KMS-11 (cell line): ENCODE measurements at regions not wholly inside any gene's neighbourhood (a gene's known extent, or its start where the extent isn't known, plus 50 kb on each side); places are given as distances from the start of the nearest gene placed in this dataset.

Experiments
- H2AFZ ChIP-seq: fragments of 200-600 bp; sonication (generic); 2 replicates; pipeline ENCODE4 v1.6.1; 2016; ENCODE audit warnings: antibody characterized with exemption, mixed run types, low read depth
- H3K27ac ChIP-seq: fragments of 200-600 bp; sonication (generic); 2 replicates; pipeline ENCODE4 v1.6.1; 2016; ENCODE audit warnings: mild to moderate bottlenecking, mixed run types
- H3K27me3 ChIP-seq: fragments of 200-600 bp; sonication (generic); 2 replicates; pipeline ENCODE4 v1.6.1; 2017; ENCODE audit warnings: mild to moderate bottlenecking, low read depth, mixed run types, moderate library complexity; ENCODE audit not compliant: insufficient read depth
- H3K36me3 ChIP-seq: fragments of 200-600 bp; sonication (generic); 2 replicates; pipeline ENCODE4 v1.6.1; 2017; ENCODE audit warnings: mild to moderate bottlenecking, mixed run types; ENCODE audit not compliant: insufficient read depth
- H3K4me1 ChIP-seq: fragments of 200-600 bp; sonication (generic); 2 replicates; pipeline ENCODE4 v1.6.1; 2016; ENCODE audit warnings: mild to moderate bottlenecking, low read depth, mixed run types; ENCODE audit not compliant: poor library complexity, severe bottlenecking
- H3K4me2 ChIP-seq: fragments of 200-600 bp; sonication (generic); 2 replicates; pipeline ENCODE4 v1.7.0; 2016; ENCODE audit warnings: mild to moderate bottlenecking, mixed run types
- H3K4me3 ChIP-seq: fragments of 200-600 bp; sonication (generic); IDR thresholded peaks from 2 replicates; pipeline ENCODE4 v1.6.1; 2017; ENCODE audit warnings: low read depth, low read length, mixed read lengths; ENCODE audit not compliant: insufficient read depth
- H3K79me2 ChIP-seq: fragments of 200-600 bp; sonication (generic); 2 replicates; pipeline ENCODE4 v1.6.1; 2016; ENCODE audit warnings: low read depth, mixed run types; ENCODE audit not compliant: insufficient read depth
- H3K9ac ChIP-seq: fragments of 200-600 bp; sonication (generic); 2 replicates; pipeline ENCODE4 v1.6.1; 2016; ENCODE audit warnings: mild to moderate bottlenecking, mixed run types
- H4K20me1 ChIP-seq: fragments of 200-600 bp; sonication (generic); 2 replicates; pipeline ENCODE4 v1.6.1; 2016; ENCODE audit warnings: mild to moderate bottlenecking, mixed run types; ENCODE audit not compliant: insufficient read depth
- TF ChIP-seq, protein P1 (sequence below): fragments of 200-600 bp; sonication (generic); conservative IDR thresholded peaks from 2 replicates; pipeline ENCODE4 v1.6.1; 2017; ENCODE audit warnings: low read depth, mild to moderate bottlenecking, antibody characterized with exemption, low read length, moderate library complexity, mixed read lengths

DNA sequence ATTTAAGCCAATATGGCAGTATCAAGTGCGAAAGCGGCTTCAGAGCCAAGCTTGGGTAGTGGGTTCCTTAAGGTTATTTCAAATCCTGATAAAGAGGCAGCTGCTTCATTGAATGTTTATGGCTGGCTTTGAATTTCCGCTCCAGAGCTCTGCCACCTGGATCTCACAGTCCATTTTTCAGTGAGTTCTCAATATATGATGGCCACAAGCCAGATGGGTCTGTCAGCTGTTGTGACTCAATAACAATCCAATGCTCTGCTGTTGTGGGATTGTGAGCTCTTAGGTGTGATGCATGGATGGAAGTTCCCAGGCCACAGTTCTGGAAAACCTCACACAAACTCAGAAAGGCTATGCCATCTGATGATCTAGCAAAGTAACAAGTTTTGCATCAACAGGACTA, 743.8 kb upstream of the LRRN3 start:
- Histone ChIP-seq H3K27me3 (no peaks in the 10 kb centered on the region), H3K4me3 (no peak overlapping the region), H3K79me2 (no peaks in the 10 kb centered on the region), H3K9ac (no peak overlapping the region), H3K4me2 (no peak overlapping the region), H3K27ac (no peak overlapping the region), H4K20me1 (no peaks in the 10 kb centered on the region), H3K36me3 (no peaks in the 10 kb centered on the region), H2AFZ (no peak overlapping the region), H3K4me1 (no peaks in the 10 kb centered on the region)
- TF ChIP-seq, protein P1, sequence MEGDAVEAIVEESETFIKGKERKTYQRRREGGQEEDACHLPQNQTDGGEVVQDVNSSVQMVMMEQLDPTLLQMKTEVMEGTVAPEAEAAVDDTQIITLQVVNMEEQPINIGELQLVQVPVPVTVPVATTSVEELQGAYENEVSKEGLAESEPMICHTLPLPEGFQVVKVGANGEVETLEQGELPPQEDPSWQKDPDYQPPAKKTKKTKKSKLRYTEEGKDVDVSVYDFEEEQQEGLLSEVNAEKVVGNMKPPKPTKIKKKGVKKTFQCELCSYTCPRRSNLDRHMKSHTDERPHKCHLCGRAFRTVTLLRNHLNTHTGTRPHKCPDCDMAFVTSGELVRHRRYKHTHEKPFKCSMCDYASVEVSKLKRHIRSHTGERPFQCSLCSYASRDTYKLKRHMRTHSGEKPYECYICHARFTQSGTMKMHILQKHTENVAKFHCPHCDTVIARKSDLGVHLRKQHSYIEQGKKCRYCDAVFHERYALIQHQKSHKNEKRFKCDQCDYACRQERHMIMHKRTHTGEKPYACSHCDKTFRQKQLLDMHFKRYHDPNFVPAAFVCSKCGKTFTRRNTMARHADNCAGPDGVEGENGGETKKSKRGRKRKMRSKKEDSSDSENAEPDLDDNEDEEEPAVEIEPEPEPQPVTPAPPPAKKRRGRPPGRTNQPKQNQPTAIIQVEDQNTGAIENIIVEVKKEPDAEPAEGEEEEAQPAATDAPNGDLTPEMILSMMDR = no peak

DNA sequence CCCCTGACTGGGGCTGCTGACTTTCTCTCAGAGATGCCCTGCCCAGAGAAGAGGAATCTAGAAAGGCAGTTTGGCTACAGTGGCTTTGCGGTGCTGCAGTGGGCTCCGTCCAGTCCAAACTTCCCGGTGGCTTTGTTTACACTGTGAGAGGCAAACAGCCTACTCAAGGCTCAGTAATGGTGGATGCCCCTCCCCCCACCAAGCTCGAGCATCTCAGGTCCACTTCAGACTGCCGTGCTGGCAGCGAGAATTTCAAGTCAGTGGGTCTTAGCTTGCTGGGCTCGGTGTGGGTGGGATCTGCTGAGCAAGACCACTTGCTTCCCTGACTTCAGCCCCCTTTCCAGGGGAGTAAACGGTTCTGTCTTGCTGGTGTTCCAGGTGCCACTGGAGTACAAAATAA, 734.5 kb upstream of the LRRN3 start:
- no peaks in the 10 kb centered on the region for H3K36me3 ChIP-seq
- no peak overlapping the region for H3K27ac ChIP-seq
- H4K20me1 ChIP-seq = no peaks in the 10 kb centered on the region
- no peak overlapping the region for H3K4me3 ChIP-seq
- no peak overlapping the region for H2AFZ ChIP-seq
- no peaks in the 10 kb centered on the region for H3K79me2 ChIP-seq
- no peak overlapping the region for H3K9ac ChIP-seq
- H3K27me3 ChIP-seq = no peaks in the 10 kb centered on the region
- H3K4me1 ChIP-seq = no peaks in the 10 kb centered on the region
- no peak overlapping the region for H3K4me2 ChIP-seq
- TF ChIP-seq, protein P1 = no peak

DNA sequence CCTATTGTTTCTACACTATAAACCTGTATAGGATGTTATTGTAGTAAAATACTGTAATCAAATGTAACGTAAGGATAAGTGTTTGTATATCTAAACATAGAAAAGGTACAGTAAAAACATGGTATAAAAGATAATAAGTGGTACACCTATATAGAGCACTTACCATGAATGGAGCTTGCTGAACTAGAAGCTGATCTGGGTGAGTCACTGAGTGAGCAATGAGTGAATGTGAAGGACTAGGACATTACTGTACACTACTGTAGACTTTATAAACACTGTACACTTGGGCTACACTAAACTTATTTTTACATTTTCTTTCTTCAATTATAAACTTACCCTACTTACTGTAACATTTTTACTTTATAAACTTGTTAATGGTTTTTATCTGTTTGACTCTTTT, 732.9 kb upstream of the LRRN3 start:
- Histone ChIP-seq H3K4me3 (no peak overlapping the region), H3K9ac (no peak overlapping the region), H3K4me2 (no peak overlapping the region), H2AFZ (no peak overlapping the region), H3K27ac (no peak overlapping the region), H3K36me3 (no peaks in the 10 kb centered on the region), H3K27me3 (no peaks in the 10 kb centered on the region), H3K4me1 (no peaks in the 10 kb centered on the region), H3K79me2 (no peaks in the 10 kb centered on the region), H4K20me1 (no peaks in the 10 kb centered on the region)
- TF ChIP-seq, protein P1 = no peak

DNA sequence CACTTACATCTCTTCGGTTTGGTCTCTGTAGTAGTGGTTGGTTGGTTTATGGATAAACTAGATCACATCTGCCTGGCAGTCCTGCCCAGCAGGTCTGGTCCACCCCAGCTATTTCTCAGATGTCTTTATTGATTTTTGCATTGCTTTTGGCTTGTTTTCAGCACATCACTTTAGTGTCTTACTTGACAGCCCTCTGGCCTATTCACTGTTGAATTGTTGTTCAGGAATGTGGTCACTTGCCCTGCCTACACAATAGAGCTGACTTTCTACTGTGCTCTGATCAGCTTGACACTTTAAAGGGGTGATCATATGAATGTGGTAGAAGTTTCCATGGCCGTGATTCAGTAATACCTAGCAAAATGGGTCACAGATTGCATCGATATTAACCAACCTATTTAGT, 719.2 kb upstream of the LRRN3 start:
- H3K4me1 ChIP-seq = no peaks in the 10 kb centered on the region
- no peaks in the 10 kb centered on the region for H3K36me3 ChIP-seq
- TF ChIP-seq, protein P1 = no peak
- no peak overlapping the region for H3K27ac ChIP-seq
- H3K27me3 ChIP-seq = no peaks in the 10 kb centered on the region
- no peak overlapping the region for H3K4me3 ChIP-seq
- no peaks in the 10 kb centered on the region for H3K79me2 ChIP-seq
- H3K9ac ChIP-seq = no peak overlapping the region
- H3K4me2 ChIP-seq = no peak overlapping the region
- H2AFZ ChIP-seq = no peak overlapping the region
- H4K20me1 ChIP-seq = no peaks in the 10 kb centered on the region

DNA sequence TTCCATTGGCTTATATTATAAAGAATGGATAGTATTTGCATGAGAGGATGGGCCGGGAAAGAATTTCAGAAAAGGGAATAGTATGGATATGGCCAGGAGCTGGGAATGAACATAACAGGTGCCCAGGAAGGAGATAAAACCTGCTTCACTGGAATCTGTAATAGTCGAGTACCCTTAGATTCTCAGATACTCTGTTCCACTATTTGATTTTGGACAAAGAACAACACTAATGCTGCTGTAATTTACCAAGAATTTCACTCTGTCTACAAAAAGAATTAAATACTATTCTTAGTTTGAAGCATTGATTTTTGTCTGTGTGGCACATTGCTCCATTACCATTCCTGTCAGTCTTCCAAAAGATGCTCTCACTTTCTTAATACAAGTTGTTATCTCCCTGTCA, 718.2 kb upstream of the LRRN3 start:
- no peaks in the 10 kb centered on the region for H3K27me3 ChIP-seq
- H2AFZ ChIP-seq = no peak overlapping the region
- no peak overlapping the region for H3K27ac ChIP-seq
- no peaks in the 10 kb centered on the region for H3K79me2 ChIP-seq
- H3K4me1 ChIP-seq = no peaks in the 10 kb centered on the region
- no peaks in the 10 kb centered on the region for H4K20me1 ChIP-seq
- H3K4me2 ChIP-seq = no peak overlapping the region
- H3K4me3 ChIP-seq = no peak overlapping the region
- H3K36me3 ChIP-seq = no peaks in the 10 kb centered on the region
- no peak overlapping the region for H3K9ac ChIP-seq
- TF ChIP-seq, protein P1 = no peak
